ENCODE measurements at regions not wholly inside any gene's neighbourhood (a gene's known extent, or its start where the extent isn't known, plus 50 kb on each side); places are given as distances from the start of the nearest gene placed in this dataset.

- TF ChIP-seq GATA2 (IDR thresholded peaks at IDR 0.05; ENCODE audit: low read depth, low read length) (no peak), GATA3 (IDR thresholded peaks at IDR 0.05; ENCODE audit: low read depth, low read length) (no peak)
Observed at GRCh38 chr12:91565246-91565645, 382.6 kb upstream of the DCN start.
